ENCODE measurements at regions not wholly inside any gene's neighbourhood (a gene's known extent, or its start where the extent isn't known, plus 50 kb on each side); places are given as distances from the start of the nearest gene placed in this dataset.

- TF ChIP-seq ZFP3 (CRISPR knock-in tag; IDR thresholded peaks at IDR 0.05) (no peak), PATZ1 (CRISPR knock-in tag; IDR thresholded peaks at IDR 0.05; ENCODE audit: borderline replicate concordance) (no peak), ZNF565 (CRISPR knock-in tag; conservative IDR thresholded peaks at IDR 0.05; ENCODE audit: low read depth) (no peak), CSDC2 (CRISPR knock-in tag; IDR thresholded peaks at IDR 0.05) (no peak)
- ATAC-seq: no peak
These were observed 130.6 kb upstream of the SALL3 start for GRCh38 chr18:78849046-78849445.

- no peak for ATAC-seq
- TF ChIP-seq ISL1 (CRISPR knock-in tag; IDR thresholded peaks at IDR 0.05) (no peak), ZFP30 (CRISPR knock-in tag; IDR thresholded peaks at IDR 0.05) (no peak), PATZ1 (CRISPR knock-in tag; IDR thresholded peaks at IDR 0.05; ENCODE audit: borderline replicate concordance) (no peak), CSDC2 (CRISPR knock-in tag; IDR thresholded peaks at IDR 0.05) (no peak), ZNF70 (CRISPR knock-in tag; IDR thresholded peaks at IDR 0.05) (no peak), ESRRG (CRISPR knock-in tag; IDR thresholded peaks at IDR 0.05) (no peak), CSRNP3 (CRISPR knock-in tag; IDR thresholded peaks at IDR 0.05) (no peak), ZNF565 (CRISPR knock-in tag; conservative IDR thresholded peaks at IDR 0.05; ENCODE audit: low read depth) (no peak), PPARA (CRISPR knock-in tag; IDR thresholded peaks at IDR 0.05; ENCODE audit: borderline replicate concordance) (no peak), ZNF8 (CRISPR knock-in tag; IDR thresholded peaks at IDR 0.05) (no peak), OSR1 (CRISPR knock-in tag; IDR thresholded peaks at IDR 0.05) (no peak)
These were observed 130.2 kb upstream of the SALL3 start for GRCh38 chr18:78849458-78849857.

- no peak for ATAC-seq
- TF ChIP-seq ISL1 (CRISPR knock-in tag; IDR thresholded peaks at IDR 0.05) (no peak), PPARA (CRISPR knock-in tag; IDR thresholded peaks at IDR 0.05; ENCODE audit: borderline replicate concordance) (no peak), TOX (CRISPR knock-in tag; IDR thresholded peaks at IDR 0.05; ENCODE audit: borderline replicate concordance) (no peak), TSHZ2 (CRISPR knock-in tag; IDR thresholded peaks at IDR 0.05) (no peak), RARB (CRISPR knock-in tag; IDR thresholded peaks at IDR 0.05) (no peak), BACH2 (CRISPR knock-in tag; IDR thresholded peaks at IDR 0.05; ENCODE audit: borderline replicate concordance) (no peak), ZNF8 (CRISPR knock-in tag; IDR thresholded peaks at IDR 0.05) (no peak), ZC3H10 (CRISPR knock-in tag; IDR thresholded peaks at IDR 0.05) (no peak), OSR1 (CRISPR knock-in tag; IDR thresholded peaks at IDR 0.05) (no peak), TCF4 (CRISPR knock-in tag; IDR thresholded peaks at IDR 0.05; ENCODE audit: borderline replicate concordance) (no peak), ZNF565 (CRISPR knock-in tag; conservative IDR thresholded peaks at IDR 0.05; ENCODE audit: low read depth) (no peak), ESRRG (CRISPR knock-in tag; IDR thresholded peaks at IDR 0.05) (no peak)
These were observed 126.3 kb upstream of the SALL3 start for GRCh38 chr18:78853341-78853740.

GRCh38 chr18:78855188-78855587 is 124.4 kb upstream of the SALL3 start:
- no peak for TF ChIP-seq PATZ1 (CRISPR knock-in tag; IDR thresholded peaks at IDR 0.05; ENCODE audit: borderline replicate concordance)
- ATAC-seq: no peak
